ENCODE measurements at regions not wholly inside any gene's neighbourhood (a gene's known extent, or its start where the extent isn't known, plus 50 kb on each side); places are given as distances from the start of the nearest gene placed in this dataset.

- TF ChIP-seq CTCF (IDR thresholded peaks at IDR 0.05; ENCODE audit: low read depth, low read length) (no peak), POLR2A (IDR thresholded peaks at IDR 0.05; ENCODE audit: extremely low read depth, insufficient read length) (no peak), MYC (IDR thresholded peaks at IDR 0.05; ENCODE audit: low read depth, low read length) (no peak)
Measured at GRCh38 chr10:34907743-34908430, 92.8 kb upstream of the PARD3 start.
